ENCODE measurements at regions not wholly inside any gene's neighbourhood (a gene's known extent, or its start where the extent isn't known, plus 50 kb on each side); places are given as distances from the start of the nearest gene placed in this dataset.

- no peak for TF ChIP-seq CTCF (IDR thresholded peaks at IDR 0.05; ENCODE audit: borderline replicate concordance, extremely low read depth, low read length, poor library complexity, severe bottlenecking)
- TF ChIP-seq EZH2 (IDR thresholded peaks at IDR 0.05; ENCODE audit: borderline replicate concordance, low read depth, low read length, severe bottlenecking): no peak
Measured at GRCh38 chr10:129192344-129193128, 274.5 kb upstream of the MGMT start.
